GM20000 (cell line): ENCODE measurements at regions not wholly inside any gene's neighbourhood (a gene's known extent, or its start where the extent isn't known, plus 50 kb on each side); places are given as distances from the start of the nearest gene placed in this dataset.
"Not testable (repeated sequence)": the region's sequence is repeated elsewhere in the genome, so short reads cannot be mapped to it uniquely, and the experiment has no call there.

Source experiments
- DNase-seq: peaks from one replicate; pipeline ENCODE4 v3.0.0; 2012; ENCODE audit warnings: low spot score
- CTCF ChIP-seq: IDR thresholded peaks from 2 replicates; pipeline ENCODE4 v1.5.1; 2012; ENCODE audit warnings: mild to moderate bottlenecking, control low read depth; ENCODE audit errors: extremely low read depth, missing control alignments

DNA sequence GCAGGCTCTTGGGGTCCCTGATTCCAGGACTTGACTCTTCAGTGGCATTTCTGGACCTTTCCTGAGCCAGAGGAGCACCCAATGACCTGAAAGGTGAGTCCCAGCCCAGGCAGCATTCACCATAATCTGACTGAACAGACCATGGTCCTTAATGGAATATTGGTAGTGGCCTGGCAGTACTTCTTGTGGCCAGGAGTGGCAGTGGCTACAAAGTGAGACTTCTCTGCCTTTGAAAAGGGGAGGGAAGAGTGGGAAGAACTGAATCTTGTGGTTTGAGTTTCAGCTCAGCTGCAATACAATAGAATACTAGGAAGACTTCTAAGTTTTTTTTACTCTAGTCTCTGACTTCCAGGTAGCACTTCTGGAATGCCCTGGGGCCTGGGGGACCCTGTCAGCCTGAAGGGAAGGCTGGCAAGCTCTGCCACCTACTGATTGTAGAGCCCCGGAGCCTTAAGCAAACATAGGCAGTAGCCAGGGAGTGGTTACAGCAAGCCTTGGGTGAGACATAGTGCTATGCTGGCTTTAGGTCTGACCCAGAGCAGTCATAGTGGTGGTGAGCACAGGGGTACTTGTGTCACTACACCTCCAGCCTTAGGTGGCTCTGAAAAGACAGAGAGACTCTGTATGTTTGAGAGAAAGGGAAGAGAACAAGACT lies 674.2 kb upstream of the MANEA start:
- no peak for DNase-seq
- TF ChIP-seq CTCF: no peak

GRCh38 chr6:94899191-94899590 lies 678.1 kb upstream of the MANEA start:
- no peak for TF ChIP-seq CTCF
- DNase-seq: no peak

DNA sequence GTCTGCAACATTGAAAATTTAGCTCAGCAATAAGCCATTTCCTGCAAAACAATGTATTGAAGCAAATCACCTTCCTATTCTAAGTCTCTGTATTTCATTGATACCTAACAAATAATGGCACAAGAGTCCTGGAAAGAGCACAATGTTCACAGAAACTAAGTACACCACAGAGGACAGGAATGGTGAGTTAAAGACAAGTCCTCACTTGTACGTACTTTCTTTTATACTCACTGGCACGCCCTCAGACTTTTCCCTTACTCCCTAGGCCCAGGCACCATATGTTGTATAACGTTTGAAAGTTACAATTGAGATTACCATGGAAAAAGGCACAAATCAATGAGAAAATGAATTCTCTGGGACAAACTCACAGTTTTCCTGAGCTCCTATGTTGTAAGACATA lies 683.0 kb upstream of the MANEA start:
- no peak for TF ChIP-seq CTCF
- no peak for DNase-seq

DNA sequence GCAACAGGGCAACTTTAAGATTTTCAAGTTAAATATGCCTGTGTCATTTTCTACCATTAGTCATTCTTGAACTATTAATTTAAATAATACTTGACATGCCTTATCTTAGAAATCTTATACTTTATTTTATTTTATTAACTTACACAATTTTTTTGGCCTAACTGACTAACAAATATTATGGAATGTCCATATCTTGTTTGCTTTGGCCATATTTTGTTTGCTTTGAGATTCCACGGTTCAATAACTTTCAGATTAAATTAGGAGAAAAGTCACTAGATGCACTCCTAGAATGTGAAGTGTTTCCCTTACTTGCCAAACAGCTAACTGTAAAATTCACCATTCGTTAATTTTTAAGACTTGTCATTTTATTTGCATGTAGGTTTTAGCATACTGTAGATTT lies 684.0 kb upstream of the MANEA start:
- TF ChIP-seq CTCF: no peak
- no peak for DNase-seq

DNA sequence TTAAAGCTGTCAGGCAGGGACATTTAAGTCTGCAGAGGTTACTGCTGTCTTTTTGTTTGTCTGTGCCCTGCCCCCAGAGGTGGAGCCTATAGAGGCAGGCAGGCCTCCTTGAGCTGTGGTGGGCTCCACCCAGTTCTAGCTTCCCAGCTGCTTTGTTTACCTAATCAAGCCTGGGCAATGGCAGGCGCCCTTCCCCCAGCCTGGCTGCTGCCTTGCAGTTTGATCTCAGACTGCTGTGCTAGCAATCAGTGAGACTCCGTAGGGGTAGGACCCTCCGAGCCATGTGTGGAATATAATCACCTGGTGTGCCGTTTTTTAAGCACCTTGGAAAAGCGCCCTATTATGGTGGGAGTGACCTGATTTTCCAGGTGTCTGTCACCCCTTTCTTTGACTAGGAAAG lies 703.5 kb upstream of the MANEA start:
- not testable (repeated sequence) for DNase-seq

- TF ChIP-seq CTCF: no peak
- DNase-seq: no peak
Observed at GRCh38 chr6:94862112-94862511, 715.2 kb upstream of the MANEA start.

GRCh38 chr6:94859924-94860323 lies 717.4 kb upstream of the MANEA start:
- TF ChIP-seq CTCF: no peak
- no peak for DNase-seq

GRCh38 chr6:94856999-94857398 lies 720.3 kb upstream of the MANEA start:
- DNase-seq: not testable (repeated sequence)

- not testable (repeated sequence) for DNase-seq
Observed at GRCh38 chr6:94851329-94851728, 726.0 kb upstream of the MANEA start.
